ENCODE measurements at regions not wholly inside any gene's neighbourhood (a gene's known extent, or its start where the extent isn't known, plus 50 kb on each side); places are given as distances from the start of the nearest gene placed in this dataset.

GRCh38 chr11:127931803-127932202 lies 655.6 kb downstream of the ETS1 start:
- Histone ChIP-seq H3K4me2 (ENCODE audit: low read length) (no peak overlapping the region), H3K36me3 (replicated peaks; ENCODE audit: low read depth, low read length) (no peaks in the 10 kb centered on the region), H3K27ac (ENCODE audit: low read length) (no peak overlapping the region), H4K20me1 (ENCODE audit: insufficient read depth, low read length) (no peaks in the 10 kb centered on the region), H3K9me3 (ENCODE audit: insufficient read depth, low read length) (no peaks in the 10 kb centered on the region), H2AFZ (ENCODE audit: low read depth, low read length) (no peak overlapping the region), H3K27me3 (ENCODE audit: low read depth, low read length) (0 out of 2 replicates have a peak, but pooled peaks cover 6% of the 10 kb centered on the region), H3K79me2 (ENCODE audit: low read length) (no peaks in the 10 kb centered on the region), H3K4me3 (ENCODE audit: low read length) (no peak overlapping the region), H3K9ac (ENCODE audit: low read length) (no peak overlapping the region), H3K4me1 (ENCODE audit: low read length) (no peaks in the 10 kb centered on the region)
- TF ChIP-seq EZH2phosphoT487 (IDR thresholded peaks at IDR 0.05; ENCODE audit: low read depth) (no peak), CTCF (IDR thresholded peaks at IDR 0.05; ENCODE audit: low read depth, low read length) (no peak)

GRCh38 chr11:127926721-127927120 lies 660.6 kb downstream of the ETS1 start:
- no peaks in the 10 kb centered on the region for H4K20me1 ChIP-seq (ENCODE audit: insufficient read depth, low read length)
- H3K4me3 ChIP-seq (ENCODE audit: low read length): no peak overlapping the region
- H3K9ac ChIP-seq (ENCODE audit: low read length): no peak overlapping the region
- no peaks in the 10 kb centered on the region for H3K9me3 ChIP-seq (ENCODE audit: insufficient read depth, low read length)
- no peak for TF ChIP-seq CTCF (IDR thresholded peaks at IDR 0.05; ENCODE audit: low read depth, low read length)
- no peak for TF ChIP-seq EZH2phosphoT487 (IDR thresholded peaks at IDR 0.05; ENCODE audit: low read depth)
- no peak overlapping the region for H3K27ac ChIP-seq (ENCODE audit: low read length)
- no peak overlapping the region for H2AFZ ChIP-seq (ENCODE audit: low read depth, low read length)
- no peaks in the 10 kb centered on the region for H3K27me3 ChIP-seq (ENCODE audit: low read depth, low read length)
- no peaks in the 10 kb centered on the region for H3K4me1 ChIP-seq (ENCODE audit: low read length)
- H3K36me3 ChIP-seq (replicated peaks; ENCODE audit: low read depth, low read length): no peaks in the 10 kb centered on the region
- no peak overlapping the region for H3K4me2 ChIP-seq (ENCODE audit: low read length)
- H3K79me2 ChIP-seq (ENCODE audit: low read length): no peaks in the 10 kb centered on the region

GRCh38 chr11:127925475-127925874 lies 661.9 kb downstream of the ETS1 start:
- no peak overlapping the region for H3K27ac ChIP-seq (ENCODE audit: low read length)
- no peaks in the 10 kb centered on the region for H3K27me3 ChIP-seq (ENCODE audit: low read depth, low read length)
- TF ChIP-seq EZH2phosphoT487 (IDR thresholded peaks at IDR 0.05; ENCODE audit: low read depth) (no peak), CTCF (IDR thresholded peaks at IDR 0.05; ENCODE audit: low read depth, low read length) (no peak)
- H2AFZ ChIP-seq (ENCODE audit: low read depth, low read length): no peak overlapping the region
- no peaks in the 10 kb centered on the region for H3K36me3 ChIP-seq (replicated peaks; ENCODE audit: low read depth, low read length)
- H3K4me1 ChIP-seq (ENCODE audit: low read length): no peaks in the 10 kb centered on the region
- no peak overlapping the region for H3K4me2 ChIP-seq (ENCODE audit: low read length)
- H3K4me3 ChIP-seq (ENCODE audit: low read length): no peak overlapping the region
- no peak overlapping the region for H3K9ac ChIP-seq (ENCODE audit: low read length)
- no peaks in the 10 kb centered on the region for H4K20me1 ChIP-seq (ENCODE audit: insufficient read depth, low read length)
- H3K9me3 ChIP-seq (ENCODE audit: insufficient read depth, low read length): no peaks in the 10 kb centered on the region
- H3K79me2 ChIP-seq (ENCODE audit: low read length): no peaks in the 10 kb centered on the region

GRCh38 chr11:127919206-127920000 lies 668.0 kb downstream of the ETS1 start:
- H3K36me3 ChIP-seq (replicated peaks; ENCODE audit: low read depth, low read length): no peaks in the 10 kb centered on the region
- no peaks in the 10 kb centered on the region for H3K79me2 ChIP-seq (ENCODE audit: low read length)
- no peak overlapping the region for H3K4me2 ChIP-seq (ENCODE audit: low read length)
- H3K27ac ChIP-seq (ENCODE audit: low read length): no peak overlapping the region
- H4K20me1 ChIP-seq (ENCODE audit: insufficient read depth, low read length): no peaks in the 10 kb centered on the region
- H3K27me3 ChIP-seq (ENCODE audit: low read depth, low read length): no peaks in the 10 kb centered on the region
- H3K9ac ChIP-seq (ENCODE audit: low read length): no peak overlapping the region
- H3K9me3 ChIP-seq (ENCODE audit: insufficient read depth, low read length): no peaks in the 10 kb centered on the region
- H3K4me1 ChIP-seq (ENCODE audit: low read length): no peaks in the 10 kb centered on the region
- H2AFZ ChIP-seq (ENCODE audit: low read depth, low read length): no peak overlapping the region
- TF ChIP-seq CTCF (IDR thresholded peaks at IDR 0.05; ENCODE audit: low read depth, low read length): no peak
- TF ChIP-seq EZH2phosphoT487 (IDR thresholded peaks at IDR 0.05; ENCODE audit: low read depth): no peak
- H3K4me3 ChIP-seq (ENCODE audit: low read length): no peak overlapping the region

Measured in OCI-LY3 (cell line).